Stomach (tissue), 8 donors: ENCODE measurements at regions not wholly inside any gene's neighbourhood (a gene's known extent, or its start where the extent isn't known, plus 50 kb on each side); places are given as distances from the start of the nearest gene placed in this dataset.

Source experiments
- DNase-seq, 2 donors: peaks; one replicate each; pipeline versions ENCODE4 v3.0.0 to v3.0.0-alpha.2; 2013 to 2019
- H3K27ac ChIP-seq, 5 donors: fragments of 200-600 bp in 4 of 5; sonication (generic) in 4 of 5; one replicate each; pipeline ENCODE4 v1.5.1; 2013 to 2019; ENCODE audit warnings: mild to moderate bottlenecking in 1 of 5, moderate library complexity in 1 of 5
- H3K27me3 ChIP-seq, 3 donors: fragments of 200-600 bp; sonication (generic); one replicate each; pipeline ENCODE4 v1.5.1; 2017 to 2019; ENCODE audit warnings: mixed run types in 1 of 3
- H3K36me3 ChIP-seq, 4 donors: fragments of 200-600 bp; sonication (generic); 1 replicate in 3 of 4; 2 replicates in 1 of 4; pipeline ENCODE4 v1.5.1; 2016 to 2019
- H3K4me1 ChIP-seq, 4 donors: fragments of 200-600 bp; sonication (generic); one replicate each; pipeline ENCODE4 v1.5.1; 2016 to 2019
- H3K4me3 ChIP-seq, 4 donors: fragments of 200-600 bp; sonication (generic) in 3 of 4; one replicate each; pipeline ENCODE4 v1.5.1; 2016 to 2019; ENCODE audit warnings: mild to moderate bottlenecking in 1 of 4
- H3K9me3 ChIP-seq, 4 donors: fragments of 200-600 bp; sonication (generic); one replicate each; pipeline ENCODE4 v1.5.1; 2016 to 2019
- CTCF ChIP-seq, 7 experiments: fragments of 450-650 bp in 4 of 7; fragments of 200-600 bp in 3 of 7; sonication (generic) in 3 of 7; IDR thresholded peaks; one replicate each; pipeline ENCODE4 v1.5.1; 2016 to 2019; ENCODE audit warnings: antibody characterized with exemption in 7 of 7, control low read depth in 2 of 7, mild to moderate bottlenecking in 1 of 7
- EP300 ChIP-seq: sonication (generic); formaldehyde crosslinking; IDR thresholded peaks from one replicate; pipeline ENCODE4 v1.6.1; 2017; ENCODE audit warnings: antibody characterized with exemption
- POLR2A ChIP-seq, 4 donors: fragments of 450-650 bp; IDR thresholded peaks; one replicate each; pipeline ENCODE4 v1.6.1; 2016; ENCODE audit warnings: antibody characterized with exemption in 4 of 4, control low read depth in 2 of 4, mild to moderate bottlenecking in 1 of 4, moderate library complexity in 1 of 4
- POLR2AphosphoS5 ChIP-seq, 3 donors: sonication (generic); formaldehyde crosslinking; IDR thresholded peaks; one replicate each; pipeline ENCODE4 v1.6.1; 2016; ENCODE audit warnings: antibody characterized with exemption in 3 of 3
- WGBS, 5 donors: extraction: QIAGEN DNeasy Blood & Tissue Kit in 3 of 5; methylation state at CpG; one replicate each; pipeline versions ENCODE4 v1.1.5 to v1.1.7; 2013 to 2018; 5-methylcytosine and 5-hydroxymethylcytosine counted together
- intact Hi-C: fragments of 100-400 bp; cut with DNase I; formaldehyde crosslinking; loops from one replicate; pipeline ENCODE4 v1.15.1; 2023; ENCODE audit warnings: low total_unique reads
- donor health status: healthy with polysubstance abuse.
- donor health status: Bipolar disorder and iron deficiency.
- donor health status: healthy.

- H3K36me3 ChIP-seq, result no peaks in the 10 kb centered on the region
- no peaks in the 10 kb centered on the region for H3K9me3 ChIP-seq
- H3K27me3 ChIP-seq, result no peaks in the 10 kb centered on the region
- H3K27ac ChIP-seq, result no peak overlapping the region
- intact Hi-C loops, result no loop called here
- peaks cover 0 to 12% (median 4%) of the 10 kb centered on the region in 4 donors for H3K4me1 ChIP-seq
- TF ChIP-seq CTCF (IDR thresholded peaks at IDR 0.05) (no peak), POLR2AphosphoS5 (IDR thresholded peaks at IDR 0.05) (no peak), POLR2A (IDR thresholded peaks at IDR 0.05) (no peak), EP300 (no peak)
- DNase-seq, result no peak
- no peak overlapping the region for H3K4me3 ChIP-seq
- 72 to 76% (median 75%) methylated on average over 17 to 19 of the region's 19 CpGs for WGBS, 5 donors
These were observed 82.6 kb downstream of the TTLL2 start for GRCh38 chr6:167407239-167408064.

- intact Hi-C loops, result no loop called here
- Histone ChIP-seq H3K4me3 (no peak overlapping the region), H3K27me3 (no peaks in the 10 kb centered on the region), H3K27ac (no peak overlapping the region), H3K4me1 (peaks cover 0 to 12% (median 4%) of the 10 kb centered on the region in 4 donors), H3K36me3 (no peaks in the 10 kb centered on the region), H3K9me3 (no peaks in the 10 kb centered on the region)
- WGBS, 5 donors, result 79 to 95% (median 93%) methylated on average over 7 to 21 of the region's 21 CpGs
- no peak for DNase-seq
- TF ChIP-seq EP300 (no peak), POLR2AphosphoS5 (IDR thresholded peaks at IDR 0.05) (no peak), POLR2A (IDR thresholded peaks at IDR 0.05) (no peak), CTCF (IDR thresholded peaks at IDR 0.05) (no peak)
These were observed 83.5 kb downstream of the TTLL2 start for GRCh38 chr6:167408235-167408869.

GRCh38 chr6:167409079-167409478 is 84.2 kb downstream of the TTLL2 start:
- H3K4me3 ChIP-seq, result no peak overlapping the region
- DNase-seq, result no peak
- H3K27me3 ChIP-seq, result no peaks in the 10 kb centered on the region
- no peaks in the 10 kb centered on the region for H3K9me3 ChIP-seq
- intact Hi-C loops, result no loop called here
- 92 to 98% (median 96%) methylated on average over 11 of the region's 11 CpGs for WGBS, 5 donors
- peaks cover 0 to 12% (median 4%) of the 10 kb centered on the region in 4 donors for H3K4me1 ChIP-seq
- no peaks in the 10 kb centered on the region for H3K36me3 ChIP-seq
- H3K27ac ChIP-seq, result no peak overlapping the region
- TF ChIP-seq POLR2AphosphoS5 (IDR thresholded peaks at IDR 0.05), result no peak
- no peak for TF ChIP-seq CTCF (IDR thresholded peaks at IDR 0.05)
- TF ChIP-seq EP300, result no peak
- TF ChIP-seq POLR2A (IDR thresholded peaks at IDR 0.05), result no peak

GRCh38 chr6:167409694-167410093 is 84.8 kb downstream of the TTLL2 start:
- Histone ChIP-seq H3K27ac (no peak overlapping the region), H3K27me3 (no peaks in the 10 kb centered on the region), H3K36me3 (no peaks in the 10 kb centered on the region), H3K9me3 (no peaks in the 10 kb centered on the region), H3K4me1 (peaks cover 0 to 12% (median 4%) of the 10 kb centered on the region in 4 donors), H3K4me3 (no peak overlapping the region)
- 80 to 93% (median 90%) methylated on average over 6 of the region's 6 CpGs for WGBS, 5 donors
- DNase-seq, result no peak
- no peak for TF ChIP-seq POLR2A (IDR thresholded peaks at IDR 0.05)
- no peak for TF ChIP-seq POLR2AphosphoS5 (IDR thresholded peaks at IDR 0.05)
- TF ChIP-seq EP300, result no peak
- TF ChIP-seq CTCF (IDR thresholded peaks at IDR 0.05), result no peak
- intact Hi-C loops, result no loop called here
